HCT116 (cell line): ENCODE measurements at regions not wholly inside any gene's neighbourhood (a gene's known extent, or its start where the extent isn't known, plus 50 kb on each side); places are given as distances from the start of the nearest gene placed in this dataset.

Experiments
- ATAC-seq: fragments of 200-7000 bp; cut with Tn5 transposase; 2 replicates; pipeline ENCODE4 v1.9.1; 2020; ENCODE audit warnings: mild to moderate bottlenecking, moderate library complexity
- BruUV-seq: library from RNA; stranded (reverse); fragments of 400-500 nt; replicated peaks from 2 replicates; lab custom pipeline; 2021; lab: Mats Ljungman, UMichigan
- CTCF ChIA-PET: fragments of 300-600 bp; sonication (Branson Sonifier 250); formaldehyde crosslinking; loops from one replicate; lab custom pipeline; 2021; ENCODE audit warnings: antibody characterized with exemption; lab: Charles Lee
- POLR2A ChIA-PET: fragments of 300-600, 350-600 bp; sonication (Branson Sonifier 250); formaldehyde crosslinking; loops from one replicate; lab custom pipeline; 2021; ENCODE audit warnings: antibody characterized with exemption; lab: Charles Lee
- RAD21 ChIA-PET, 2 experiments: fragments of 300-600 bp; sonication (Branson Sonifier 250); formaldehyde crosslinking; loops; one replicate each; lab custom pipeline; 2023; ENCODE audit warnings: low total read pairs in 2 of 2; ENCODE audit not compliant: uncharacterized antibody in 2 of 2, unreplicated experiment in 2 of 2, low non-redundant PET in 1 of 2; lab: Charles Lee
- DNase-seq: peaks from one replicate; pipeline ENCODE4 v3.0.0-alpha.2; 2010; ENCODE audit warnings: low read depth, low spot score
- H2AFZ ChIP-seq: fragments of 200-600 bp; shearing (Covaris generic), sonication (generic); 2 replicates; pipeline ENCODE4 v1.6.1; 2017; ENCODE audit warnings: low read depth, mixed run types, mixed read lengths, antibody characterized with exemption, low read length; ENCODE audit not compliant: poor library complexity, severe bottlenecking
- H3K27ac ChIP-seq: 2 replicates; pipeline ENCODE4 v1.5.1; 2012; ENCODE audit warnings: low read depth, low read length
- H3K27me3 ChIP-seq: fragments of 200-600 bp; sonication (generic); 2 replicates; pipeline ENCODE4 v1.6.1; 2016; ENCODE audit warnings: mixed run types, low read length, mixed read lengths; ENCODE audit not compliant: insufficient read depth
- H3K36me3 ChIP-seq, 2 experiments: fragments of 200-500 bp in 1 of 2; fragments of 200-600 bp in 1 of 2; sonication (Bioruptor generic) in 1 of 2; sonication (generic) in 1 of 2; 2 replicates each; pipeline versions ENCODE4 v1.5.1 to v1.6.1; 2014 to 2016; ENCODE audit warnings: low read length in 2 of 2, inconsistent platforms in 1 of 2, mixed read lengths in 1 of 2, mixed run types in 1 of 2; ENCODE audit not compliant: insufficient read depth in 2 of 2, control insufficient read depth in 1 of 2
- H3K4me1 ChIP-seq, 2 experiments: fragments of 200-600 bp in 1 of 2; sonication (generic) in 1 of 2; 2 replicates each; pipeline versions ENCODE4 v1.5.1 to v1.6.1; 2012 to 2017; ENCODE audit warnings: low read length in 2 of 2, inconsistent platforms in 1 of 2, mild to moderate bottlenecking in 1 of 2, mixed read lengths in 1 of 2, mixed run types in 1 of 2, moderate library complexity in 1 of 2; ENCODE audit not compliant: insufficient read depth in 2 of 2, control insufficient read depth in 1 of 2
- H3K4me2 ChIP-seq: fragments of 200-600 bp; sonication (generic); 2 replicates; pipeline ENCODE4 v1.6.1; 2017; ENCODE audit warnings: mixed run types, low read length, mixed read lengths
- H3K4me3 ChIP-seq, 2 experiments: fragments of 200-600 bp in 1 of 2; sonication (generic) in 1 of 2; replicated peaks in 1 of 2; 2 replicates each; pipeline ENCODE4 v1.5.1; 2011 to 2016; ENCODE audit warnings: low read length in 2 of 2, control low read depth in 1 of 2, low read depth in 1 of 2, mild to moderate bottlenecking in 1 of 2, mixed read lengths in 1 of 2, mixed run types in 1 of 2
- H3K79me2 ChIP-seq: fragments of 200-600 bp; sonication (generic); 2 replicates; pipeline ENCODE4 v1.6.1; 2017; ENCODE audit warnings: mild to moderate bottlenecking, mixed run types, low read length, moderate library complexity, mixed read lengths; ENCODE audit not compliant: insufficient read depth
- H3K9ac ChIP-seq: fragments of 200-600 bp; sonication (generic); 2 replicates; pipeline ENCODE4 v1.6.1; 2016; ENCODE audit warnings: low read length, mixed read lengths
- H3K9me2 ChIP-seq: fragments of 200-600 bp; sonication (generic), shearing (Covaris generic); 2 replicates; pipeline ENCODE4 v1.6.1; 2017; ENCODE audit warnings: mixed run types, mild to moderate bottlenecking, moderate library complexity; ENCODE audit not compliant: insufficient read depth
- H3K9me3 ChIP-seq, 2 experiments: fragments of 200-500 bp in 1 of 2; fragments of 200-600 bp in 1 of 2; sonication (Bioruptor generic) in 1 of 2; sonication (generic) in 1 of 2; 2 replicates each; pipeline ENCODE4 v1.6.1; 2014 to 2017; ENCODE audit warnings: low read length in 2 of 2, mixed read lengths in 2 of 2, inconsistent platforms in 1 of 2, low read depth in 1 of 2, mild to moderate bottlenecking in 1 of 2, mixed run types in 1 of 2, moderate library complexity in 1 of 2; ENCODE audit not compliant: control insufficient read depth in 1 of 2, insufficient read depth in 1 of 2
- H4K20me1 ChIP-seq: fragments of 200-600 bp; sonication (generic), shearing (Covaris generic); 2 replicates; pipeline ENCODE4 v1.6.1; 2017; ENCODE audit warnings: mixed run types, mild to moderate bottlenecking, moderate library complexity; ENCODE audit not compliant: insufficient read depth
- CBX3 ChIP-seq: IDR thresholded peaks from 2 replicates; pipeline ENCODE4 v1.6.1; 2012; ENCODE audit warnings: low read depth
- CEBPB ChIP-seq: IDR thresholded peaks from 2 replicates; pipeline ENCODE4 v1.6.1; 2012; ENCODE audit warnings: low read depth
- POLR2AphosphoS5 ChIP-seq: IDR thresholded peaks from 2 replicates; pipeline ENCODE4 v1.6.1; 2011; ENCODE audit warnings: mild to moderate bottlenecking, low read depth, low read length, moderate library complexity
- SRF ChIP-seq: IDR thresholded peaks from 2 replicates; pipeline ENCODE4 v1.6.1; 2012; ENCODE audit warnings: low read depth
- TCF7L2 ChIP-seq: IDR thresholded peaks from 2 replicates; pipeline ENCODE4 v1.7.0; 2011; ENCODE audit warnings: borderline replicate concordance, inconsistent platforms; ENCODE audit not compliant: insufficient read depth, insufficient read length; ENCODE audit errors: extremely low read depth
- YY1 ChIP-seq: IDR thresholded peaks from 2 replicates; pipeline ENCODE4 v1.6.1; 2011; ENCODE audit warnings: low read length, low read depth, moderate library complexity, mild to moderate bottlenecking; ENCODE audit not compliant: insufficient replicate concordance; ENCODE audit errors: extremely low read depth
- ZFX ChIP-seq: fragments of 450-650 bp; IDR thresholded peaks from 2 replicates; pipeline ENCODE4 v1.6.1; 2017
- intact Hi-C: fragments of 100-400 bp; cut with micrococcal nuclease; formaldehyde crosslinking; loops from 2 replicates; pipeline ENCODE4 v1.10.0; 2022
- TF ChIP-seq, protein P1 (sequence below), 3 experiments: fragments of 200-600 bp in 1 of 3; sonication (generic) in 1 of 3; IDR thresholded peaks in 2 of 3; conservative IDR thresholded peaks in 1 of 3; 2 replicates each; pipeline ENCODE4 v1.5.1; 2012 to 2017; ENCODE audit warnings: low read depth in 2 of 3, low read length in 2 of 3, antibody characterized with exemption in 1 of 3, borderline replicate concordance in 1 of 3, control low read depth in 1 of 3, mild to moderate bottlenecking in 1 of 3, mixed read lengths in 1 of 3, mixed run types in 1 of 3, moderate library complexity in 1 of 3; ENCODE audit not compliant: insufficient read depth in 1 of 3
- TF ChIP-seq, protein P2 (sequence below): IDR thresholded peaks from 2 replicates; pipeline ENCODE4 v1.6.1; 2012; ENCODE audit warnings: low read depth
- TF ChIP-seq, protein P3 (sequence below): IDR thresholded peaks from 2 replicates; pipeline ENCODE4 v1.6.1; 2011; ENCODE audit warnings: mild to moderate bottlenecking, low read length, moderate library complexity; ENCODE audit not compliant: insufficient replicate concordance; ENCODE audit errors: extremely low read depth

DNA sequence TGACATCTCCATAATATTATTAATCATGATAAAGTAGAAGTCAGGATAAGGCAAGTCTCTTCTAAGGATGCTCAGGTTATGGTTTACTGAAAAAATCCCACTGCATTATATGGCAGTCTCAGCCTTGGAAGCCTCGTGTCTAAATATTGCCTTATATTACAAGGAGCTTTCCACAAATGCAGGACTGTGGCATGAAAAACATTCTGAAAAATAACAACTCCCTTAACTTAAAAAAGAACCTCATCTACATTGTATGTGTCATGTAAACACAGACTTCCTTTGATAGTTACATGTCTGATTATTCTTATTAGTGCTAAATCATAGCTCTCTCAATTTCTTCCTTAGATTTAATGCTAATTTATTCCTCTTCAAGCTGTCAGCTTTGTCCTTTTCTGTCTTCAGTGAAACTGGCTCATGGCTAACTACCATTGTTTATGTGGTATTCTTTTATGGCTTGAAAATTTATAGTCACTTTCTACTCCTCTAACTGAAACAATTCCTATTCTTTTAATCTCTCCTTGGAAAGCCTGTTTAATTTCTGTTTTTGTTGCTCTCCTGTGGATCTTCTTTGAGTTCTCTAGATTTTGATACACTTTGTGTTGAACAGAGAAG, 156.1 kb downstream of the KIF20B start:
- no peaks in the 10 kb centered on the region for H3K36me3 ChIP-seq
- H2AFZ ChIP-seq: peak overlapping the region; percentile 6
- POLR2A ChIA-PET: no interaction called here
- no peaks in the 10 kb centered on the region for H3K27me3 ChIP-seq
- TF ChIP-seq SRF (no peak), CEBPB (no peak), POLR2AphosphoS5 (no peak), CBX3 (no peak), YY1 (no peak), TCF7L2 (no peak), ZFX (no peak)
- TF ChIP-seq, protein P1, sequence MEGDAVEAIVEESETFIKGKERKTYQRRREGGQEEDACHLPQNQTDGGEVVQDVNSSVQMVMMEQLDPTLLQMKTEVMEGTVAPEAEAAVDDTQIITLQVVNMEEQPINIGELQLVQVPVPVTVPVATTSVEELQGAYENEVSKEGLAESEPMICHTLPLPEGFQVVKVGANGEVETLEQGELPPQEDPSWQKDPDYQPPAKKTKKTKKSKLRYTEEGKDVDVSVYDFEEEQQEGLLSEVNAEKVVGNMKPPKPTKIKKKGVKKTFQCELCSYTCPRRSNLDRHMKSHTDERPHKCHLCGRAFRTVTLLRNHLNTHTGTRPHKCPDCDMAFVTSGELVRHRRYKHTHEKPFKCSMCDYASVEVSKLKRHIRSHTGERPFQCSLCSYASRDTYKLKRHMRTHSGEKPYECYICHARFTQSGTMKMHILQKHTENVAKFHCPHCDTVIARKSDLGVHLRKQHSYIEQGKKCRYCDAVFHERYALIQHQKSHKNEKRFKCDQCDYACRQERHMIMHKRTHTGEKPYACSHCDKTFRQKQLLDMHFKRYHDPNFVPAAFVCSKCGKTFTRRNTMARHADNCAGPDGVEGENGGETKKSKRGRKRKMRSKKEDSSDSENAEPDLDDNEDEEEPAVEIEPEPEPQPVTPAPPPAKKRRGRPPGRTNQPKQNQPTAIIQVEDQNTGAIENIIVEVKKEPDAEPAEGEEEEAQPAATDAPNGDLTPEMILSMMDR (IDR thresholded peaks at IDR 0.05 in 2 of 3, conservative IDR thresholded peaks at IDR 0.05 in 1 of 3; ENCODE audit: borderline replicate concordance in 1 of 3, insufficient read depth in 1 of 3, low read depth in 2 of 3, low read length in 2 of 3): no peak
- TF ChIP-seq, protein P2, sequence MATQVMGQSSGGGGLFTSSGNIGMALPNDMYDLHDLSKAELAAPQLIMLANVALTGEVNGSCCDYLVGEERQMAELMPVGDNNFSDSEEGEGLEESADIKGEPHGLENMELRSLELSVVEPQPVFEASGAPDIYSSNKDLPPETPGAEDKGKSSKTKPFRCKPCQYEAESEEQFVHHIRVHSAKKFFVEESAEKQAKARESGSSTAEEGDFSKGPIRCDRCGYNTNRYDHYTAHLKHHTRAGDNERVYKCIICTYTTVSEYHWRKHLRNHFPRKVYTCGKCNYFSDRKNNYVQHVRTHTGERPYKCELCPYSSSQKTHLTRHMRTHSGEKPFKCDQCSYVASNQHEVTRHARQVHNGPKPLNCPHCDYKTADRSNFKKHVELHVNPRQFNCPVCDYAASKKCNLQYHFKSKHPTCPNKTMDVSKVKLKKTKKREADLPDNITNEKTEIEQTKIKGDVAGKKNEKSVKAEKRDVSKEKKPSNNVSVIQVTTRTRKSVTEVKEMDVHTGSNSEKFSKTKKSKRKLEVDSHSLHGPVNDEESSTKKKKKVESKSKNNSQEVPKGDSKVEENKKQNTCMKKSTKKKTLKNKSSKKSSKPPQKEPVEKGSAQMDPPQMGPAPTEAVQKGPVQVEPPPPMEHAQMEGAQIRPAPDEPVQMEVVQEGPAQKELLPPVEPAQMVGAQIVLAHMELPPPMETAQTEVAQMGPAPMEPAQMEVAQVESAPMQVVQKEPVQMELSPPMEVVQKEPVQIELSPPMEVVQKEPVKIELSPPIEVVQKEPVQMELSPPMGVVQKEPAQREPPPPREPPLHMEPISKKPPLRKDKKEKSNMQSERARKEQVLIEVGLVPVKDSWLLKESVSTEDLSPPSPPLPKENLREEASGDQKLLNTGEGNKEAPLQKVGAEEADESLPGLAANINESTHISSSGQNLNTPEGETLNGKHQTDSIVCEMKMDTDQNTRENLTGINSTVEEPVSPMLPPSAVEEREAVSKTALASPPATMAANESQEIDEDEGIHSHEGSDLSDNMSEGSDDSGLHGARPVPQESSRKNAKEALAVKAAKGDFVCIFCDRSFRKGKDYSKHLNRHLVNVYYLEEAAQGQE: no peak
- TF ChIP-seq, protein P3, sequence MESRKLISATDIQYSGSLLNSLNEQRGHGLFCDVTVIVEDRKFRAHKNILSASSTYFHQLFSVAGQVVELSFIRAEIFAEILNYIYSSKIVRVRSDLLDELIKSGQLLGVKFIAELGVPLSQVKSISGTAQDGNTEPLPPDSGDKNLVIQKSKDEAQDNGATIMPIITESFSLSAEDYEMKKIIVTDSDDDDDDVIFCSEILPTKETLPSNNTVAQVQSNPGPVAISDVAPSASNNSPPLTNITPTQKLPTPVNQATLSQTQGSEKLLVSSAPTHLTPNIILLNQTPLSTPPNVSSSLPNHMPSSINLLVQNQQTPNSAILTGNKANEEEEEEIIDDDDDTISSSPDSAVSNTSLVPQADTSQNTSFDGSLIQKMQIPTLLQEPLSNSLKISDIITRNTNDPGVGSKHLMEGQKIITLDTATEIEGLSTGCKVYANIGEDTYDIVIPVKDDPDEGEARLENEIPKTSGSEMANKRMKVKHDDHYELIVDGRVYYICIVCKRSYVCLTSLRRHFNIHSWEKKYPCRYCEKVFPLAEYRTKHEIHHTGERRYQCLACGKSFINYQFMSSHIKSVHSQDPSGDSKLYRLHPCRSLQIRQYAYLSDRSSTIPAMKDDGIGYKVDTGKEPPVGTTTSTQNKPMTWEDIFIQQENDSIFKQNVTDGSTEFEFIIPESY: no peak
- TF ChIP-seq, all 23 proteins: peak for 0
- ChIA-PET CTCF (no interaction called here), RAD21 (no interaction called here)
- intact Hi-C loops: no loop called here
- no peak overlapping the region for H3K4me3 ChIP-seq
- no peak overlapping the region for H3K27ac ChIP-seq
- BruUV-seq: no TSS peak
- DNase-seq: no peak
- no peak overlapping the region for H3K9ac ChIP-seq
- no peaks in the 10 kb centered on the region for H3K9me3 ChIP-seq
- H3K4me1 ChIP-seq: peaks cover 23 to 25% of the 10 kb centered on the region in 2 experiments
- H4K20me1 ChIP-seq: no peaks in the 10 kb centered on the region
- no peak overlapping the region for H3K4me2 ChIP-seq
- no peaks in the 10 kb centered on the region for H3K79me2 ChIP-seq
- ATAC-seq: no peak
- H3K9me2 ChIP-seq: no peaks in the 10 kb centered on the region
